ENCODE measurements at regions not wholly inside any gene's neighbourhood (a gene's known extent, or its start where the extent isn't known, plus 50 kb on each side); places are given as distances from the start of the nearest gene placed in this dataset.
"Not testable (repeated sequence)": the region's sequence is repeated elsewhere in the genome, so short reads cannot be mapped to it uniquely, and the experiment has no call there.

DNA sequence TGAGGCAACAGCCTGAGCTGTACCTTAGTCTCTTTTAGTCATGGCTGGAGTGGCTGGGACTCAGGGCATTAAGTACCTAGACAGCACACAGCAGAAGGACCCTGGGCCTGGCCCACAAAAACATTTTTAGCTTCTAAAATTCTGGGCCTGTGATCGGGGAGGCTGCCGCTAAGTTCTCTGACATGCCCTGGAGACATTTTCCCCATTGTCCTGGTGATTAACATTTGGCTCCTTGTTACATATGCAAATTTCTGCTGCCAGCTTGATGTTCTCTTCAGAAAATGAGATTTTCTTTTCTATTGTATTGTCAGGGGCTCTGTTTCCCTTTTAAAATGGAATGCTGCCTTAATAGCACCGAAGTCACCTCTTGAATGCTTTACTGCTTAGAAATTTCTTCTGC is 952.4 kb downstream of the TRAM1L1 start:
- ChIA-PET POLR2A (no interaction called here), CTCF (no interaction called here)
- no peak overlapping the region for H3K4me3 ChIP-seq (ENCODE audit: low read depth, low read length)

GRCh38 chr4:116126794-116127193 is 958.6 kb downstream of the TRAM1L1 start:
- CTCF ChIA-PET = no interaction called here
- Histone ChIP-seq H3K4me3 (ENCODE audit: low read depth, low read length) (no peak overlapping the region), H3K27ac (ENCODE audit: low read depth, low read length) (no peak overlapping the region), H3K9me3 (ENCODE audit: control insufficient read depth, insufficient read depth, low read length) (peaks cover 5% of the 10 kb centered on the region; the same call in 1 of the 2 replicates), H3K27me3 (ENCODE audit: control insufficient read depth, insufficient read depth, low read length) (no peaks in the 10 kb centered on the region)
- TF ChIP-seq, protein P1, sequence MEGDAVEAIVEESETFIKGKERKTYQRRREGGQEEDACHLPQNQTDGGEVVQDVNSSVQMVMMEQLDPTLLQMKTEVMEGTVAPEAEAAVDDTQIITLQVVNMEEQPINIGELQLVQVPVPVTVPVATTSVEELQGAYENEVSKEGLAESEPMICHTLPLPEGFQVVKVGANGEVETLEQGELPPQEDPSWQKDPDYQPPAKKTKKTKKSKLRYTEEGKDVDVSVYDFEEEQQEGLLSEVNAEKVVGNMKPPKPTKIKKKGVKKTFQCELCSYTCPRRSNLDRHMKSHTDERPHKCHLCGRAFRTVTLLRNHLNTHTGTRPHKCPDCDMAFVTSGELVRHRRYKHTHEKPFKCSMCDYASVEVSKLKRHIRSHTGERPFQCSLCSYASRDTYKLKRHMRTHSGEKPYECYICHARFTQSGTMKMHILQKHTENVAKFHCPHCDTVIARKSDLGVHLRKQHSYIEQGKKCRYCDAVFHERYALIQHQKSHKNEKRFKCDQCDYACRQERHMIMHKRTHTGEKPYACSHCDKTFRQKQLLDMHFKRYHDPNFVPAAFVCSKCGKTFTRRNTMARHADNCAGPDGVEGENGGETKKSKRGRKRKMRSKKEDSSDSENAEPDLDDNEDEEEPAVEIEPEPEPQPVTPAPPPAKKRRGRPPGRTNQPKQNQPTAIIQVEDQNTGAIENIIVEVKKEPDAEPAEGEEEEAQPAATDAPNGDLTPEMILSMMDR (IDR thresholded peaks at IDR 0.05; ENCODE audit: low read depth, low read length) = no peak
- no peak for DNase-seq (ENCODE audit: low read depth, low spot score)
- POLR2A ChIA-PET = no interaction called here

More for the DNA sequence above, 952.4 kb downstream of the TRAM1L1 start:
- TF ChIP-seq, protein P1 (IDR thresholded peaks at IDR 0.05; ENCODE audit: low read depth, low read length) = no peak
- Histone ChIP-seq H3K9me3 (ENCODE audit: control insufficient read depth, insufficient read depth, low read length) (peaks cover 8% of the 10 kb centered on the region; the same call in 1 of the 2 replicates), H3K27ac (ENCODE audit: low read depth, low read length) (no peak overlapping the region), H3K27me3 (ENCODE audit: control insufficient read depth, insufficient read depth, low read length) (no peaks in the 10 kb centered on the region)
- no peak for DNase-seq (ENCODE audit: low read depth, low spot score)

DNA sequence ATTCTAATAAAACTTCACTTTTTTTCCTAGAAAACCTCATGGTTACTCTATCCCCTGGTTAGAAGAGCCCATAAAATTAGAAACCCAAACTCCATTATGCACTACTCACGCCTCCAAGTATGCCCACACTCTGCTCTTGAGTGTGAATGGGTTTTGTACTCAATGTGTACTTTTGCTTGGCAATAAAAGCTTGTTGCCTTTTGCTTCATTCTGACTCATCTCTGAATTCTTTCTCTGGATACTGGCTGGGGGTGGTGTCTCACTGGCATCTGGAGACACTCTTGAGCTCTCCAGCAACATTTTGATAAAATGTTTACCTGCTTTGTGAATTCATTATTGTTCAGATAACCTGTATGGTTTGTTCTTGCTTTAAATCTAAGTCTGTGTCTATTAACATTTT is 963.3 kb downstream of the TRAM1L1 start:
- ChIA-PET CTCF (no interaction called here), POLR2A (no interaction called here)
- TF ChIP-seq, protein P1 (IDR thresholded peaks at IDR 0.05; ENCODE audit: low read depth, low read length) = no peak
- peaks cover 2% of the 10 kb centered on the region; the same call in 1 of the 2 replicates for H3K9me3 ChIP-seq (ENCODE audit: control insufficient read depth, insufficient read depth, low read length)
- no peak overlapping the region for H3K4me3 ChIP-seq (ENCODE audit: low read depth, low read length)
- DNase-seq (ENCODE audit: low read depth, low spot score) = no peak
- no peaks in the 10 kb centered on the region for H3K27me3 ChIP-seq (ENCODE audit: control insufficient read depth, insufficient read depth, low read length)
- no peak overlapping the region for H3K27ac ChIP-seq (ENCODE audit: low read depth, low read length)

- Histone ChIP-seq H3K27me3 (ENCODE audit: control insufficient read depth, insufficient read depth, low read length) (no peaks in the 10 kb centered on the region), H3K9me3 (ENCODE audit: control insufficient read depth, insufficient read depth, low read length) (peaks cover 2% of the 10 kb centered on the region; the same call in 1 of the 2 replicates), H3K27ac (ENCODE audit: low read depth, low read length) (no peak overlapping the region), H3K4me3 (ENCODE audit: low read depth, low read length) (no peak overlapping the region)
- DNase-seq (ENCODE audit: low read depth, low spot score) = no peak
- CTCF ChIA-PET = no interaction called here
- POLR2A ChIA-PET = no interaction called here
- TF ChIP-seq, protein P1 (IDR thresholded peaks at IDR 0.05; ENCODE audit: low read depth, low read length) = no peak
These were observed 967.2 kb downstream of the TRAM1L1 start for GRCh38 chr4:116118221-116118620.

DNA sequence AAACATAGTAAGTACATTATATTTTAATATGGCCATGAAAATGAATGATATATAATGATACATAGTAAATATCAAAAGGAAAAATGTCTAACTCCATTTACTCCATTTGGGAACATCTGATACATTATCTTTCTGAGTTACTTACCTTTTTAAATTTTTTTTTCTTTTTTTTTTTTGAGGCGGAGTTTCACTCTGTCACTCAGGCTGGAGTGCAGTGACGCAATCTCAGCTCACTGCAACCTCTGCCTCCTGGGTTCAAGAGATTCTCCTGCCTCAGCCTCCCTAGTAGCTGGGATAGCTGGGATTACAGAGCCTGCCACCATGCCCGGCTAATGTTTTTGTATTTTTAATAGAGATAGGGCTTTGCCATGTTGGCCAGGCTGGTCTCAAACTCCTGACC is 972.5 kb downstream of the TRAM1L1 start:
- CTCF ChIA-PET; DNase-seq (ENCODE audit: low read depth, low spot score); H3K4me3 ChIP-seq (ENCODE audit: low read depth, low read length); POLR2A ChIA-PET; H3K9me3 ChIP-seq (ENCODE audit: control insufficient read depth, insufficient read depth, low read length); H3K27me3 ChIP-seq (ENCODE audit: control insufficient read depth, insufficient read depth, low read length); H3K27ac ChIP-seq (ENCODE audit: low read depth, low read length): not testable (repeated sequence)

DNA sequence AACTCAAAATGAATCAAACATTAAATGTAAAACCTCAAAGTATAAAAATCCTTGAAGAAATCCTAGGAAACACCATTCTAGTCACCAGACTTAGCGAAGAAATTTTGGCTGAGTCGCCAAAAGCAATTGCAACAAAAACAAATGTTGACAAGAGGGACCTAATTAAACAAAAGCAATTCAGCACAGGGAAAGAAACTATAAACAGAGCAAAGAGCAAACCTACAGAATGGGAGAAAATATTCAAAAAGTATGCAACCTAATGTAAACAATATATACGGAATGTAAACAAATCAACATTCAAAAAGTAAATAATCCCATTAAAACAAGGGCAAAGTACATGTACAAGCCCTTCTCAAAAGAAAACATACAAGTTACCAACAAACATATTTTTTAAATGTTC is 974.7 kb downstream of the TRAM1L1 start:
- no peak overlapping the region for H3K27ac ChIP-seq (ENCODE audit: low read depth, low read length)
- no peaks in the 10 kb centered on the region; the same call in 1 of the 2 replicates for H3K9me3 ChIP-seq (ENCODE audit: control insufficient read depth, insufficient read depth, low read length)
- TF ChIP-seq, protein P1 (IDR thresholded peaks at IDR 0.05; ENCODE audit: low read depth, low read length) = no peak
- no peaks in the 10 kb centered on the region for H3K27me3 ChIP-seq (ENCODE audit: control insufficient read depth, insufficient read depth, low read length)
- no peak overlapping the region for H3K4me3 ChIP-seq (ENCODE audit: low read depth, low read length)
- ChIA-PET POLR2A (no interaction called here), CTCF (no interaction called here)
- DNase-seq (ENCODE audit: low read depth, low spot score) = no peak

Data from AG04450 (cell line).